Activated T-cell treated with anti-CD3 and anti-CD28 coated beads, Interleukin-2, amount 50 U/mL, for 1 hour (primary cell): ENCODE measurements at regions not wholly inside any gene's neighbourhood (a gene's known extent, or its start where the extent isn't known, plus 50 kb on each side); places are given as distances from the start of the nearest gene placed in this dataset.
"Not testable (repeated sequence)": the region's sequence is repeated elsewhere in the genome, so short reads cannot be mapped to it uniquely, and the experiment has no call there.

Experiments used
- DNase-seq: peaks from one replicate; pipeline ENCODE4 v3.0.0-alpha.2; 2020

- no peak for DNase-seq
These were observed 340.4 kb upstream of the SEMA6A start for GRCh38 chr5:116914869-116915504.

GRCh38 chr5:116912221-116912620 lies 337.6 kb upstream of the SEMA6A start:
- DNase-seq = no peak

GRCh38 chr5:116911074-116911473 lies 336.5 kb upstream of the SEMA6A start:
- no peak for DNase-seq

- no peak for DNase-seq
These were observed 333.9 kb upstream of the SEMA6A start for GRCh38 chr5:116908537-116908936.

GRCh38 chr5:116905885-116906284 lies 331.3 kb upstream of the SEMA6A start:
- DNase-seq = no peak

- no peak for DNase-seq
These were observed 326.2 kb upstream of the SEMA6A start for GRCh38 chr5:116900793-116901192.

- no peak for DNase-seq
These were observed 324.3 kb upstream of the SEMA6A start for GRCh38 chr5:116898917-116899316.

- no peak for DNase-seq
These were observed 322.7 kb upstream of the SEMA6A start for GRCh38 chr5:116897291-116897690.

- no peak for DNase-seq
These were observed 321.4 kb upstream of the SEMA6A start for GRCh38 chr5:116896001-116896400.

- DNase-seq = no peak
These were observed 318.4 kb upstream of the SEMA6A start for GRCh38 chr5:116892993-116893392.

- DNase-seq = no peak
These were observed 312.5 kb upstream of the SEMA6A start for GRCh38 chr5:116887104-116887503.

- DNase-seq = no peak
These were observed 311.2 kb upstream of the SEMA6A start for GRCh38 chr5:116885825-116886224.

- no peak for DNase-seq
These were observed 309.3 kb upstream of the SEMA6A start for GRCh38 chr5:116883875-116884274.

- DNase-seq = no peak
These were observed 307.4 kb upstream of the SEMA6A start for GRCh38 chr5:116881921-116882531.

GRCh38 chr5:116880601-116881000 lies 306.0 kb upstream of the SEMA6A start:
- DNase-seq = no peak

GRCh38 chr5:116880150-116880549 lies 305.5 kb upstream of the SEMA6A start:
- DNase-seq = no peak

GRCh38 chr5:116876240-116876840 lies 301.7 kb upstream of the SEMA6A start:
- DNase-seq = no peak

- no peak for DNase-seq
These were observed 298.4 kb upstream of the SEMA6A start for GRCh38 chr5:116872986-116873385.

GRCh38 chr5:116872486-116872885 lies 297.9 kb upstream of the SEMA6A start:
- DNase-seq = no peak

- not testable (repeated sequence) for DNase-seq
These were observed 293.2 kb upstream of the SEMA6A start for GRCh38 chr5:116867825-116868224.

GRCh38 chr5:116865651-116866050 lies 291.0 kb upstream of the SEMA6A start:
- no peak for DNase-seq

- DNase-seq = no peak
These were observed 290.2 kb upstream of the SEMA6A start for GRCh38 chr5:116864838-116865190.

- no peak for DNase-seq
These were observed 289.7 kb upstream of the SEMA6A start for GRCh38 chr5:116864157-116864837.
